ENCODE measurements at regions not wholly inside any gene's neighbourhood (a gene's known extent, or its start where the extent isn't known, plus 50 kb on each side); places are given as distances from the start of the nearest gene placed in this dataset.

DNA sequence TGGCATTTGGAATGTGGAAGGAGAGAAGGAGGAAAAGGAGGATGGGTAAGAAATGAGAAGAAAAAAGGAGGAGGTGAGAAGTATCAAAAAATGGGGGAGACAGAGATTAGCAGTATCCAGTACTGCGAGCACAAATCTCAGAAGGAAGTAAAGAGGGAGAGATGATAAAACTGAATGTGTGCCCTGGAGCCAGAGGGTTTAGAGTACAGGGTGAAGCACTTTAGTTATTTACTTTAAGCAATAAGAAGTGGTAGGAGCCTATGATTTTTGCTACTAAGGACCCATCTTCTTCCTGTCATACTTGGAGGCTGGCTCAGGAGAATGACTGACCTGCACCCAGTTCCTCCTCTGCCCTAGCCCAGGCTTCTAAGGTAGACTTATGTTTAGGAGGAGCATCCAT is 94.9 kb downstream of the ADRB2 start:
- no peak overlapping the region for H2BK120ac ChIP-seq (replicated peaks; ENCODE audit: low read depth, low read length)
- no peak overlapping the region for H3K56ac ChIP-seq (replicated peaks; ENCODE audit: insufficient read length, low read depth, low read length)
- H2AFZ ChIP-seq (ENCODE audit: low read length): no peak overlapping the region
- ChIA-PET CTCF (ENCODE audit: partially characterized antibody) (interaction anchor here (0.8 to 1.6 kb wide), 3 partner anchors 9 to 193 kb away, joined by 3 to 8 read pairs (median 4); no protein-coding TSS in a partner anchor), POLR2A (ENCODE audit: partially characterized antibody) (no interaction called here)
- no peak for FAIRE-seq
- H3K23me2 ChIP-seq (ENCODE audit: low read depth, low read length): no peaks in the 10 kb centered on the region
- no peak overlapping the region for H3K4me2 ChIP-seq (ENCODE audit: insufficient read depth in 1 of 2, low read depth in 2 of 2, low read length in 2 of 2)
- H4K8ac ChIP-seq (ENCODE audit: extremely low read depth, insufficient read depth, low read length): no peak overlapping the region
- H3K9ac ChIP-seq (replicated peaks in 1 of 4; ENCODE audit: extremely low read depth in 1 of 4, low read depth in 3 of 4, low read length in 3 of 4): no peak overlapping the region
- H3K4me1 ChIP-seq (replicated peaks in 1 of 4; ENCODE audit: control insufficient read depth in 3 of 4, insufficient read depth in 4 of 4, low read length in 3 of 4): no peaks in the 10 kb centered on the region
- no peak overlapping the region for H2BK12ac ChIP-seq (ENCODE audit: low read depth, low read length)
- no peak overlapping the region for H4K91ac ChIP-seq (replicated peaks; ENCODE audit: insufficient read length, low read length)
- H3K23ac ChIP-seq (ENCODE audit: insufficient read length): no peak overlapping the region
- H3K36me3 ChIP-seq (ENCODE audit: control insufficient read depth in 2 of 4, insufficient read depth in 4 of 4, low read length in 3 of 4): no peaks in the 10 kb centered on the region
- H3K4me3 ChIP-seq (ENCODE audit: extremely low read depth in 1 of 4, insufficient read depth in 2 of 4, low read depth in 3 of 4, low read length in 4 of 4): no peak overlapping the region
- H3K27me3 ChIP-seq (replicated peaks in 1 of 4; ENCODE audit: control insufficient read depth in 3 of 4, extremely low read depth in 1 of 4, insufficient read depth in 3 of 4, low read length in 3 of 4): no peaks in the 10 kb centered on the region
- H3K18ac ChIP-seq (ENCODE audit: extremely low read depth, low read length): no peak overlapping the region
- no peak overlapping the region for H2BK15ac ChIP-seq (ENCODE audit: low read length)
- WGBS, 2 experiments (ENCODE audit: extremely low coverage in 1 of 2, insufficient coverage in 1 of 2, insufficient read length in 1 of 2, insufficient replicate concordance in 2 of 2, low coverage in 1 of 2, low lambda C conversion rate in 2 of 2, missing lambda C conversion rate in 1 of 2): 93% methylated on average over 1 of the region's 1 CpG; no CpG with 5 or more reads in 1 of the 2 experiments
- H3K79me2 ChIP-seq (ENCODE audit: control insufficient read depth in 1 of 2, insufficient read depth in 2 of 2, low read length in 2 of 2): no peaks in the 10 kb centered on the region
- no peaks in the 10 kb centered on the region for H4K20me1 ChIP-seq (replicated peaks in 1 of 2; ENCODE audit: control insufficient read depth in 1 of 2, insufficient read depth in 2 of 2, low read length in 2 of 2)
- H3K4ac ChIP-seq (replicated peaks; ENCODE audit: insufficient read length, low read depth, low read length): no peak overlapping the region
- no peak overlapping the region for H2BK20ac ChIP-seq (ENCODE audit: low read length)
- TF ChIP-seq, protein P1, sequence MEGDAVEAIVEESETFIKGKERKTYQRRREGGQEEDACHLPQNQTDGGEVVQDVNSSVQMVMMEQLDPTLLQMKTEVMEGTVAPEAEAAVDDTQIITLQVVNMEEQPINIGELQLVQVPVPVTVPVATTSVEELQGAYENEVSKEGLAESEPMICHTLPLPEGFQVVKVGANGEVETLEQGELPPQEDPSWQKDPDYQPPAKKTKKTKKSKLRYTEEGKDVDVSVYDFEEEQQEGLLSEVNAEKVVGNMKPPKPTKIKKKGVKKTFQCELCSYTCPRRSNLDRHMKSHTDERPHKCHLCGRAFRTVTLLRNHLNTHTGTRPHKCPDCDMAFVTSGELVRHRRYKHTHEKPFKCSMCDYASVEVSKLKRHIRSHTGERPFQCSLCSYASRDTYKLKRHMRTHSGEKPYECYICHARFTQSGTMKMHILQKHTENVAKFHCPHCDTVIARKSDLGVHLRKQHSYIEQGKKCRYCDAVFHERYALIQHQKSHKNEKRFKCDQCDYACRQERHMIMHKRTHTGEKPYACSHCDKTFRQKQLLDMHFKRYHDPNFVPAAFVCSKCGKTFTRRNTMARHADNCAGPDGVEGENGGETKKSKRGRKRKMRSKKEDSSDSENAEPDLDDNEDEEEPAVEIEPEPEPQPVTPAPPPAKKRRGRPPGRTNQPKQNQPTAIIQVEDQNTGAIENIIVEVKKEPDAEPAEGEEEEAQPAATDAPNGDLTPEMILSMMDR (IDR thresholded peaks at IDR 0.05; ENCODE audit: control extremely low read depth in 1 of 3, insufficient read depth in 1 of 3, low read depth in 1 of 3, low read length in 3 of 3): no peak
- TF ChIP-seq SP2 (IDR thresholded peaks at IDR 0.05; ENCODE audit: low read length) (no peak), JUN (IDR thresholded peaks at IDR 0.05; ENCODE audit: low read depth, low read length) (no peak), POLR2A (IDR thresholded peaks at IDR 0.05; ENCODE audit: control extremely low read depth in 1 of 2, low read depth in 2 of 2, low read length in 2 of 2) (no peak), SAP30 (IDR thresholded peaks at IDR 0.05; ENCODE audit: insufficient read depth, insufficient replicate concordance, low read length) (no peak), SRF (IDR thresholded peaks at IDR 0.05; ENCODE audit: low read depth, low read length) (no peak)
- no peak overlapping the region for H4K5ac ChIP-seq (ENCODE audit: insufficient read length, low read depth, low read length)
- H2BK5ac ChIP-seq (ENCODE audit: low read depth, low read length): no peak overlapping the region
- no peak overlapping the region for H2AK5ac ChIP-seq (ENCODE audit: low read depth, low read length)
- no peaks in the 10 kb centered on the region for H3K79me1 ChIP-seq (ENCODE audit: low read depth, low read length)
- no peak overlapping the region for H3K27ac ChIP-seq (ENCODE audit: low read depth, low read length)
- no peak for DNase-seq (ENCODE audit: low read depth in 1 of 2, low spot score in 2 of 2)
- no peak overlapping the region for H3K14ac ChIP-seq (ENCODE audit: insufficient read length)
- H3K9me3 ChIP-seq (ENCODE audit: insufficient read depth in 2 of 2, low read depth in 1 of 2, low read length in 1 of 2): no peaks in the 10 kb centered on the region

All from H1 (cell line).